ENCODE measurements at regions not wholly inside any gene's neighbourhood (a gene's known extent, or its start where the extent isn't known, plus 50 kb on each side); places are given as distances from the start of the nearest gene placed in this dataset.

DNA sequence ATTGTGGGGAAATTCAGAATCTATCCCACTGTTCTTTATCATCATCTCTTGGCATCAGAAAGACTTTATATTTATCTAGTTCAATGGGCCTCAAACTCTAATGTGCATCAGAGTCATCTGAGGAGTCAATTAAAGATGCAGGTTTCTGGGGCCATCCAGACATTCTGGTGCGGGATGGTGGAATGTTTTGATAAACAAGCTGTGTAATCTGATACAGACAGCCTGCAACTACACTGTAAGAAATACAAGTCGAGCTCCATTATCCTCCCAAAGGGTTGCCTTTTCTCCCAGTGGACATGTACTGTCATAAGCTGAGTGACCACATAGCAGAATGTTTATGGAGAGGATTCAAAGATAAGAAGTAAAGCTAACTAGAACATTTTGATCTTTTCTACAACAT, 515.3 kb upstream of the DCC start:
- no peak for DNase-seq (ENCODE audit: low read depth in 2 of 2)

DNA sequence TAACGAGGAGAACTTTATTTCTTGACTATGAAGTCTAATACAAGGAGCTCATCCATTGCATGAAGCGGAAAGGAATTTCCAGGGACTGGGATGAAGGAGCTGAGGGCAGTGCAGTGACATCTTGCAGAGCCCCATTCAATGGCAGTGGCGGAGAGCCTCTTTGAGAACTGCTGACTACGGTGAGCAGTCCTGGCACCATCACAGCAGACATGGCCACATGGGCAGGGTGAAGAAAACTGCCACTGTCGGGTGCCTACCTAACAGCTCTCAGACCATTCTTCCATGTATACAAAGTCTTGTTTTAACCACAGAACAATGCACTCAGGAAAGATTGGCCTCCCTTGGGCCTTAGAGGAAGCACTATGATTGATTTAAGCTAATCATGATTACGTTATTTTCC, 506.1 kb upstream of the DCC start:
- DNase-seq (ENCODE audit: low read depth in 2 of 2) = no peak

DNA sequence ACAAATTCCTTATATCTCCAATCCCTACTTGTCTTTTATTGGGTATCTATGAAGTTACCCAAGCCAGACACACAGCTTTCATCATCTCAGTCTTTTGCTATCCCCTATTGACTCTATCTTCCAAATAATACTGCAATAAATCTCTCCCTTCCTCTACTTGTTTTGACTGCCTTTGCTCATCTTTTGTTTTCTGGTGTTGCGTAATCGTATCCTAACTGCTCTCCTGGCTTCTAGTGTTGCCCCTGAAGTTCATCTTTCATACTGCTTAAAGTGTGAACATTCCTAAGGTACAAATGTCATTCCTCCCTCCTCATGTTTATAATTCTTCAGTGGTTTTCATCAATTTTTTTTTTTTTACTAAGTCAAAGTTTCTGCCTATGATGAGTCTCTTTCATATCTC, 491.3 kb upstream of the DCC start:
- no peak for DNase-seq (ENCODE audit: low read depth in 2 of 2)

DNA sequence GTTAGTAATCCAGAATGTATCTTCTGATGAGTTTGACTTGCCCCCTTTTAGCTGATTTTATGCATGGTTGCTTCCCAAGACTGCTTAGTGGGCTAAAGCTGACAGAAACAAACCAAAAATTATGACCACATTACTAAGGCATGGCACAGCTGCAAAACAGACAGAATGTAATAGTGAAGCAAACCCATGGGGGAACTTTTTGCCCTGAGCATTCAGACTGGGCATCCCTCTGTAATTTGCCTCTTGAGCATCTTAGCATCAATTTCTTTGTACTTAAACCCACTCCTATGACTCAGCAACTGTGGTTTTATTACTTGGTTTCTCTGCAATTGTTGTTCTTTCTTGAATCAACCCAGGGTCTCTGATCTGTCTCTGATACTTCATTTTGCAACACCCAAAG, 487.3 kb upstream of the DCC start:
- DNase-seq (ENCODE audit: low read depth in 2 of 2) = no peak

DNA sequence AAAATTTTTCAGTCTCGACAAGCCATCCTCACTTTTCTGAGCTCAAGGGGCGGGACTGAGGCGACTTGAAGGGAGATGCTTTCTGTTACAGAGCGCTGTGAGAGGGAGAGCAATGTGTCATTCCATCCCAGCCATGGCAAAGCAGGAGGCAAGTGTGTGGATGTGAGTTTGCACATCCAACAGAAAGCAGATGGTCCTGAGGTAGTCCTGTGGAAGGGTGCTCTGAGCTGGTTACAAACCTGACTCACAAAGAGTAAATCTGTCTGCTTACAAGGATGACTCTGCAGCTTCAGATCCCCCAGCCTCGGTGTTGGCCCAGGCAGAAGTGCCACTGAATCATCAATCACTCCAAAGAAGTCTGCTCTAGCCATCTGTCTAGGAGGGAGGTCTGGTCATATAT, 482.0 kb upstream of the DCC start:
- DNase-seq (ENCODE audit: low read depth in 2 of 2) = no peak

DNA sequence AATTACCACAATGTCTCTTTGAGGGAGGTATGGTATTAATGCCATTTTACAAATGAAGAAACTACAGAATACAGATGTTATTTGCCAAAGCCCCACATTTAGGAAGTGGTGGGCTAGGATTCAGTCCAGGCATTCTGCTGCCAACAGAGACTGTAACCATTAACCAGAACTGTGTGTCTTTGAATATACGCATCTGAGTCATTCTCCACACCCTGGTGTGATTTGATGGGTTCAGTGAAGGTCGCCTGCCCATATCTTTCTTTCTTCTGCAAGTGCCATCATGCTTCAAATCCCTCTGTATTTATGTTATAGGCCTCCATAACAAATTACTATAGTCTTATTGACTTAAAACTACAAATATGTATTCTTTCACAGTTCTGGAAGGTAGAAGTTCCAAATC, 479.0 kb upstream of the DCC start:
- no peak for DNase-seq (ENCODE audit: low read depth in 2 of 2)

DNA sequence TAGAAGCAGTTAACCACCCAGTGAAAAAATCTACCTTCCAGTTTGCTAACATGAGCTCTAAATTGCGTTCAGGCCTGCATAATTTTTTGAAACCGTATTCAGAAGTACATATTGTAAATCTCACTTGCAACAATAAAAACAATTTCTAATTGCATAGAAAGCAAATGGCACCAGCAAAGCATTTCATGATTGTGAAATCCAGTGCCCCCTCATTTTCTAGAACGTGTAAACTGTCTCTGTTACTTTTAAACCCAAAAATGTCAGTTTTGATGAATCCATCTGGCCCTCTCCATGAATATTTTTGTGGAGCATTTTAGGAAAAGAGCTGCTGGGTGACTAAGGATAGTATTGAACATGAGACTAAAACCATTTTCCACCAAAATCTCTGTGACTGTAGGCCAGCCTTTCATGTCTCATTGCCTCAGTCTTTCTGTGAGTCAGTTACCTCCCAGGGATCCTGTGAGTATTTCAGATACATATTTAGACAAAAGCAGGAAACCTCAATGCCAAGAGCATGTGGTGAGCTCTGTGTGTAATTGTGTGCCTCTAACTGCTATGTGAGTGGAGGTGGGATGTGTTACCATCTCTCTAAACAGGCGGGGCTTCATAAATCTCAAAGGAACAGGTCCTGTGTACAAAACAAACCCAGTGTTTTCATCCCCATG, 477.8 kb upstream of the DCC start:
- no peak for DNase-seq (ENCODE audit: low read depth in 2 of 2)

DNA sequence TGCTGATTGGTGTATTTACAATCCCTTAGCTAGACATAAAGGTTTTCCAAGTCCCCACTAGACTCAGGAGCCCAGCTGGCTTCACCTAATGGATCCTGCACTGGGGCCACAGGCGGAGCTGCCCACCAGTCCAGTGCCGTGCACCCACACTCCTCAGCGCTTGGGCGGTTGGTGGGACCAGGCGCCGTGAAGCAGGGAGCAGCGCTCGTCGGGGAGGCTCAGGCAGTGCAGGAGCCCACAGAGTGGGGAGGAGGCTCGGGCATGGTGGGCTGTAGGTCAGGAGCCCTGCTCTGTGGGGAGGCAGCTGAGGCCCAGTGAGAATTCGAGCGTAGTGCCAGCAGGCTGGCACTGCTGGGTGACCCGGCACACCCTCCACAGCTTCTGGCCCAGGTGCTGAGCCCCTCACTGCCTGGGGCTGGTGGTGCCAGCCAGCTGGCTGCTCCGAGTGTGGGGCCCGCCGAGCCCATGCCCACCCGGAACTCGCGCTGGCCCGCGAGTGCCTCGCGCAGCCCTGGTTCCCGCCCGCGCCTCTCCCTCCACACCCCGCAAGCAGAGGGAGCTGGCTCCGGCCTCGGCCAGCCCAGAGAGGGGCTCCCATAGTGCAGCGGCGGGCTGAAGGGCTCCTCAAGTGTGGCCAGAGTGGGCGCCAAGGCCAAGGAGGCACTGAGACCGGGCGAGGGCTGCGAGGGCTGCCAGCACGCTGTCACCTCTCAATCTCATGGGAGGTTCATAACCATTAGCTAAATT, 475.6 kb upstream of the DCC start:
- DNase-seq (ENCODE audit: low read depth in 2 of 2) = no peak

DNA sequence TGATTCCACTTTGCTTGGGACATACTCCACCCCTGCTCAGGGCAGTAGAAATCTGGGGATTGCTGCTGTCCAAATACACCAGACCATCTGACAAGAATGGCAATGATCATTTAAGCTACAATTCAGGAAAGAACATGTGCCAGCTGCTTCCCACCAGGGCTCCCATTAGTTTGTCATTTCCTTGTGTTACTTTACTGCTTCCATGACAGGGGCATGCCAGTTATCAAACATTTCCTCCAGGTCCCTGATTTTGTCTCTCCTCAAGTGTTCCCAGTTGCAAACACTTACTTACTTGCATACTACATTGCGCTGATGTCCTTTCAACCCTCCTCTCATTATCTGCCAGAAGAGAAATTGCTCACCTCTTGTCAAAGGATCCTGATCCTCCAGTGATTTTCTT, 474.5 kb upstream of the DCC start:
- DNase-seq (ENCODE audit: low read depth in 2 of 2) = no peak

DNA sequence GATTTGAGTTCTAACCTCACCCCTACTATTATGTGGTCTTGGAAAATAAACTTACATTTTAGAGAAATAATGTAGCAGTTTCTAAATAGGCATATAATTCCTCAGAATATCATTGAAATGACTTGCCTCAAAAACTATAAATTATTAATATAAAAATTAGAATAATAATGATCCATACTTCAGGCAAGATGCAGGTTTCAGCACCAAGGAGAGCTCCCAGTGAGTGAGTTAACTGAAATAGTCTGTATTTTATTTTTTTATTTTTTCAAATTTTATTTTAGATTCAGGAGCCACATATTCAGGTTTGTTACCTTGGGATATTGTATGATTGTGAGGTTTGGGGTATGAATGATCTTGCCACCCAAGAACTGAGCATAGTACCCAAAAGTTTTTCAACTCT, 472.2 kb upstream of the DCC start:
- DNase-seq (ENCODE audit: low read depth in 2 of 2) = no peak

DNA sequence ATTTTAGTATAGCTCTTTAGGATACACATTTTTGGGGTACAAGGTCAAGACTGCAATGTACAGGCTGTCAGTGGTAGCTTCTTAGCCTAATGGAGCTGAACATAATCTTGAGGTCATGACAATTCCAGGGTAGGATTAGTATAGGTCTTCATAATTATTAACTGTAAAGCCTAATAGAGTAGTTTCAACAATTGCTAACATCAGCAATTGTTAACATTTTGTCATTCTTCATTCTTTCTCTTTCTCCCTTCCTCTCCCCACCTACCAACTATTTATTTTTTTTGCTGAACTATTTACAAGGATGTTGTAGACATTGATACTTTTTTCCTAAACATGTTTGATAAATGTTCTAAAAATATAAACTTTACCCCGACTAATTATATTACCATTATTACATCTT, 461.3 kb upstream of the DCC start:
- DNase-seq (ENCODE audit: low read depth in 2 of 2) = no peak

DNA sequence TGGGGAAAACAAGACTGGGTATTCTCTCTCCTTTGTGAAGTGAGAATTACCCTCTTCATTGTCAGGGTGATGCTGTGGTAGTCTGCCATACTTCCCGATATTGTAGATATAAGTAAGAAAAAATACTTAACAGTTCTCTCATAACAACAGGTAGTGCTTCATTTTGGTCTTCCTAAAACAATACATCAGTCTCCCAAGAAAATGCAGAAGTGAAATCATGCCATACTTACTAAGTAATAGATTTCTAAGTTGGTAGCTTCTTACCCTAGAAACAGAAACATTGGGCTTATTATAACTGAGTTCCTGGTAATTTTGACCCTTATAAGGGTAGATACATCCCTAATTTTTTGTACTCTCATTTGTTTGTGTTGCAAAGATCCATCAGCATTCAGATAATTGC, 460.7 kb upstream of the DCC start:
- no peak for DNase-seq (ENCODE audit: low read depth in 2 of 2)

DNA sequence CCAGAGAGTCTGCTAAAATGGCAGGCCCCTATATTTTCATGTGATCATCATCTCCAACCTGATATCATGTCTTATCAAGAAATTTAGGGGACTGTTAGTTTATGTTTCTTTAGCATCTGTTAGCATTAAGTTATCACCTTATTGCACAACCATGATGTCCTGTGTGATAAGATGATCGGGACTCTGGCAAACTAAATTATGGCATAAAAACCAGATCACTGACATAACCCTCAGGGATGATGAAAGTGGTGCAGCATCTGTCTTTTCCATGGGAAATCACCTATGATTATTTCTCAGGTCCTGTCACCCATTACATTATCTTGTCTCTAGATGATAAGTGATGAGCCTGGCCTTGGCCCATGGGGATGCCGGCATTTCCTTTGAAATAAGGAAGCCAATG, 458.6 kb upstream of the DCC start:
- no peak for DNase-seq (ENCODE audit: low read depth in 2 of 2)

DNA sequence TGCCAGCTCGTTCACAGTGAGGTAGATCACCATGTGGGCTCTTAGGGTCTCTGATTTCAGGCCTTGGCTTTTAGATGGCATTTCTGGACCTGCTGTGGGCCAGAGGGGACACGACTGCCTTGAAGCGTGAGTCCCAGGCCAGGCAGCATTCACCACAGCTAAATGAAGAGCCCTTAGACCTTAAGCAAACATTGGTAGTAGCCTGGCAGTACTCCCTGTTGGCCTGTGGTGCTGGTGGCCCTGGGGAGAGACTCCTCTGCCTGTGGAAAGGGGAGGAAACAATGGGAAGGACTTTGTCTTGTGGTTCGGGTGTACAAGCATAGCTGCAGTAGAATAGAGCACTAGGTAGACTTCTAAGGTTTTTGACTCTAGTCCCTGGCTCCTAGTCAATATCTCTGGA, 456.0 kb upstream of the DCC start:
- no peak for DNase-seq (ENCODE audit: low read depth in 2 of 2)

DNA sequence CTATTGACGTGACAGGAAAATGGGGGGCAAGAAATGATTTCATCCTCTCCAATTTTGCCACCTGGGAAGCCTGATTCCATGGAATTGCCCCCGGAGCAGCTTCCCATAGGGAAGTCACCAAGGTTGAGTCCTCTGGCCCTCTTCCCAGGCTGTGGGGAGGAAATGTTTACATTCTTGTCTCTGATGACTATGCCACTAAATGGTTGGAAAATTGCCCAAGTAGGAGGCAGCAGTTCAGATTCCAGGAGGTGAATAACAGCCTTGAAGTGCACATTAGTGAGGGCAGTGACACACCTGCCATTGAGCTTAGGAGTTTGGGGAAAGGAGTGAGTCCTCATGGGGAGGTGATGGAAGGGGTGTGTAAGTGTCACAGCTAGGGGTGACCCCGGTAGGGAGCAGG, 449.2 kb upstream of the DCC start:
- DNase-seq (ENCODE audit: low read depth in 2 of 2) = no peak

DNA sequence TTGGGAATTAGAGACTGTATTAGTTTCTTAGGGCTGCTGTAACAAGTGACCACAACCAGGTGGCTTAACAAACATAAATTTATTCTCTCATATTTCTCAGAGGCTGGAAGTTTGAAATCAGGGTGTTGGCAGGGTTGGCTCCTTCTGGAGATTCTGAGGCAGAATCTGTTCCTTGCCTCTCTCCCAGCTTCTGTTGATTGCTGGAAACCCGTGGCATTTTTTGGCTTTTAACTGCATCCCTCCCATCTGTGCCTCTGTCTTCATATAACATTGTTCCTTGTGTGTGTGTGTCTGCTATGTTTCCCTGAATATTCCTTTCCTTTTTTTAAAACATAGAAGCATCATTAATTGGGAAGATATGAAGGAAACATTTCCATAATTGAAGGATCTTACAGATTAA, 448.1 kb upstream of the DCC start:
- DNase-seq (ENCODE audit: low read depth in 2 of 2) = no peak

DNA sequence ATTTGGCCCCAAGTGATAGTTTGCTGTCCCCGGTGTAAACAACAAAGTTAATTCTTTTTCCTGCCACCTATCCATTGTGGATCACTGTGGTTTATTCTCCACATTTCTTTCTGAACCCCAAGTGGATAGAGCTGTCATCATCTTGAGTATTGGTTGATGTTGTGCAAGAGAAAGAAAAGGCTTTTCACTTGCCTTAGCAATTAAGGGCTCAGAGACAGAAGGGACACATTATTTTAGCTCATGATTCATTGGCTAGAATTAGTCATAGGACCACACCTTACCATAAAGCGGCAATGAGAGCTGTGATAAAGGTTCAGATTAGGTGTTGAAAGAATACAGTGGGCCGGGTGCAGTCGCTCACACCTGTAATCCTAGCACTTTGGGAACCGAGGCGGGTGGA, 442.1 kb upstream of the DCC start:
- DNase-seq (ENCODE audit: low read depth in 2 of 2) = no peak

DNA sequence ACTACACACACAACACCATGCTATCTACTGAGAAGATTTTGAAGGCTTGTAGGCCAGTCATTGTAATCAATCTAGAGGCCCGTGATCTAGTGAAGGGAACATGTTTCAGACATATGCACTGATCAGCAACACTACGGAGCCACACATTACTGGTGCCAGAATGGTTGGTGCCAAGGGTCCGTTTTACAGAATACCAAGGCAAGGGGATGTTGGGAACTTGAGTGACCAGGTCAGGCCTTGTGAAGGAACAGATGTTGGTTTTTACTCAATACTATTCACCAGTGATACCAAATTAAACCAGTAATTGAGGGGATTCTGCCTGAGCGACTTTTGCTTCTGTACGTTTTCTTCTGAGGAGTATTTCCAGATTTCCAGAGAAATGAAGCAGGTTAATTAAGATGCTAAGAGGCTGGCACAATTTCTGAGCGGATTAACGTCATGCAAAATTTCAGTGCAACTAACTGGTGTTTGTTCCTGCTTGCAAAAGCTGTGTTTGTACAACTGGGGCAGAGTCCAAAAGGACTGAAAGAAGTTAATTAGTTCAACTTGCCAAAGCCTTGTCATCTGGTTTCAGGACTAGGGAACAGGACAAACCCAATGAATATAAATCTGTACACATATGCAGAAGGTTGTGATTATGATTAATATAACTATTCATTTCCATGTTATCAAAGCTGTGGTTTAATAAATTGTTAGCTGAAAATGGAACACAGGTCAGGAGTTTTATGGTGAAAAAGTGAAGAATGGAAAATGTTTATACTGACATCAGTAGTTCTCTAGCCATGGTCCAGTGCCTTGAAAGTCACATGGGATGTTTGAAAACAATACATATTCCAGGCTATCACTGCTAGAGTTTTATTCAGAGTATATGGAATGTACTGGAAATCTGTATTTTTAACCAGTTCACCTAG, 432.1 kb upstream of the DCC start:
- DNase-seq (ENCODE audit: low read depth in 2 of 2) = no peak

DNA sequence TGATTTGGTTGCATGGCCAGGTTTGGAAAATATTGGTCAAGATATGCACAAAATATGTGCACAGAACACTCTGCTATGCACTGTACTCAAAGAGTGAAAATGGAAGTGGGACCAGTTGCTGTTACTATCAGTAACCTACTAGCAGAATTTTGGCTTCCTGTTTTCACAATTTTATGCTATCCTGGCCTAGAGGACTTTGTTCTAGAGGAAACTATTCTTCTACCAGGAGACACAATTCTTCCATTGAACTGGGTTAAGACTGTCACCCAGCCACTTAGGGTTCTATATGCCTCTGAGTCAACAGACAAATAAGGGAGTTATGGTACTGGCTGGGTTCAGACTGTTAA, 431.4 kb upstream of the DCC start:
- no peak for DNase-seq (ENCODE audit: low read depth in 2 of 2)

DNA sequence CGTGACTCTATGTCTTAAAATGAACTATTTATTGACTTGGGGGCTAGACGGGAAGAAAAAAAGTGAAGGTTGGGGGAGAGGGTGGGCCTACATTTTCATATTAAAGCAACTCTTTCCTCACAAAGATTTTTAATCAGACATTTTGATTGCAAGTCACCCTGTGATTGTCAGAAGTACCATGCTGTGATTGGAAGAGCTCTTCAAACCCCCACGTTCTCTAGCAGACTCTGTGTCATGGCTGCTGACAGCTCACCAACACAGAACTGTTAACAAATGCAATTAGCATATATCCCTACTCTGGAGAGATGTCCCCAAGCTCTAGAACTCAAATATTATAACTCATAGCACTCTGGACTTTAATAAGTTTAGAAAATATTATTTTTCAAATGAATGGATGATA, 428.4 kb upstream of the DCC start:
- DNase-seq (ENCODE audit: low read depth in 2 of 2) = no peak

DNA sequence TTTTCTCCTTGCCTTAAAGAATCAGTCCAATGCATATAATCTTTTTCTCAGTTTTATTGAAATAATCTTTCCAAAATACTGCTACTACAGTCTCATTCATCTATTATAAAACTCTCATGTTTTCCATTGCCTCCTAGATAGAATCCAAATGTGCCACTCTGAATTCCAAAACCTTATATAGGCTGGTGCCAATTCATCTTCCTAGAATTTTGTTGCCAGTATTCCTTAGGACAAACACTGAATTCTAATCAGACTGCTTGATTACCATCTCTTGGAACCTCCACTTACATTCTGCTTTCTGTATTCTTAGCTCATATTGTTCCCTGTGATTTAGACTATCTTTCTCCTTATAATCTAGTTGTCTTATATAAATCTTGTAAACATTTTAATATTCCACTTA, 427.6 kb upstream of the DCC start:
- DNase-seq (ENCODE audit: low read depth in 2 of 2) = no peak

DNA sequence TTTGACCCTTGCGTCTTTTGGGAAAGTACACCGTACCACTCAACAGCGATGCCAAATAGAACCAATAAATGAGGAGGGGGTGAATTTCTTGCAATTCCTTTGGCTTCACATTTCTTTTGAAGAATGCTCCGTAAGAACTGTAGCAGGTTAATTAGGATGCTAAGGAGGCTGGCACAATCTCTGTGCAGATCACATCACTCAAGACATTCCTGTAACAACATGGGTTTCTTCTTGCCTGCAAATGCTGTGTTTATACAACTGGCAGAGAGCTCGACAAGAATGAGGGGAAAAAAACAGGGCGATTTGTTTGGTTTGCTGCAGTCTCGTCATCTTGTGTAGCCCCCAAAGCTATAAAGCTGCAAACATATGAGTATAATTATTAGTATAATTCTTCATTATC, 424.8 kb upstream of the DCC start:
- no peak for DNase-seq (ENCODE audit: low read depth in 2 of 2)

DNA sequence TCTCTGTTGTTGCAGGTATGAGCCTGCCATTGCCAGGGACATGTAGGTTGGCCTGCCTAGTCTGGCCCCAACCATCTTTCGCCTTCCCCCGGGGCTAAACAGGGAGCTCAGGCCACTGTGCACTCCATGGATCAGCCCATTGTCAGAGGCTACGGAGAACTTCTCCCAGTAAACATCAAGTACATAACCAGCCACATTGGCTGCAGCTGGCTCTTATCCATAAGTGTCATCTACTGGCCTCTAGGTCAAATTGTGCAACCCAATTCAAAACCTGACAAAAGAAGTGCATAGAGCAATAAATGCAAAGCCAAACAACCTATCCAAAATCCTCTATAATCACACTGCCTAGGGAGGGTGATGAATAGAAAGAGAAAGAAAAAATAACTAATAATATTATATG, 418.1 kb upstream of the DCC start:
- DNase-seq (ENCODE audit: low read depth in 2 of 2) = no peak

Measured in stimulated activated CD8-positive, alpha-beta memory T cell treated with anti-CD3 and anti-CD28 coated beads, Interleukin-15, amount 100 ng/mL, for 48 hours (primary cell).